B cell (primary cell): ENCODE measurements at regions not wholly inside any gene's neighbourhood (a gene's known extent, or its start where the extent isn't known, plus 50 kb on each side); places are given as distances from the start of the nearest gene placed in this dataset.
"Not testable (repeated sequence)": the region's sequence is repeated elsewhere in the genome, so short reads cannot be mapped to it uniquely, and the experiment has no call there.

Source experiments
- ATAC-seq: fragments of 200-7000 bp; cut with Tn5 transposase; one replicate; pipeline ENCODE4 v1.10.0; 2021; ENCODE audit warnings: low read depth, mild to moderate bottlenecking, moderate number of reproducible peaks, moderate library complexity
- CTCF ChIA-PET: fragments of 350-600 bp; sonication (Branson Sonifier 250); formaldehyde crosslinking; loops from one replicate; lab custom pipeline; 2021; ENCODE audit warnings: antibody characterized with exemption, inconsistent platforms; lab: Charles Lee
- POLR2A ChIA-PET: fragments of 350-600 bp; sonication (Branson Sonifier 250); formaldehyde crosslinking; loops from one replicate; lab custom pipeline; 2021; ENCODE audit warnings: antibody characterized with exemption; lab: Charles Lee
- DNase-seq: peaks from one replicate; pipeline ENCODE4 v3.0.0; 2013
- H2AFZ ChIP-seq: 2 replicates; pipeline ENCODE4 v1.6.1; 2012; ENCODE audit warnings: mild to moderate bottlenecking, low read depth, low read length; ENCODE audit not compliant: insufficient read depth, poor library complexity, severe bottlenecking
- H3K27ac ChIP-seq, 2 donors: 1 replicate in 1 of 2; 2 replicates in 1 of 2; pipeline ENCODE4 v1.5.1; 2012 to 2013; ENCODE audit warnings: low read length in 2 of 2, mild to moderate bottlenecking in 2 of 2, moderate library complexity in 1 of 2
- H3K27me3 ChIP-seq, 4 experiments: fragments of 200-600 bp in 1 of 4; sonication (generic) in 1 of 4; replicated peaks in 1 of 4; 1 replicate in 2 of 4; 2 replicates in 2 of 4; pipeline versions ENCODE4 v1.6.1 to v1.7.0; 2013 to 2016; ENCODE audit warnings: low read length in 3 of 4, mild to moderate bottlenecking in 2 of 4, mixed read lengths in 1 of 4, moderate library complexity in 1 of 4; ENCODE audit not compliant: insufficient read depth in 4 of 4, control insufficient read depth in 3 of 4; ENCODE audit errors: control extremely low read depth in 1 of 4
- H3K36me3 ChIP-seq, 2 experiments: replicated peaks in 1 of 2; 1 replicate in 1 of 2; 2 replicates in 1 of 2; pipeline versions ENCODE4 v1.6.1 to v1.7.1; 2013; ENCODE audit warnings: low read length in 1 of 2; ENCODE audit not compliant: insufficient read depth in 2 of 2, control insufficient read depth in 1 of 2; ENCODE audit errors: control extremely low read depth in 1 of 2, extremely low read depth in 1 of 2
- H3K4me1 ChIP-seq, 2 donors: fragments of 200-600 bp in 1 of 2; sonication (generic) in 1 of 2; 1 replicate in 1 of 2; 2 replicates in 1 of 2; pipeline versions ENCODE4 v1.5.1 to v1.6.1; 2013 to 2017; ENCODE audit warnings: low read length in 2 of 2; ENCODE audit not compliant: control insufficient read depth in 2 of 2, insufficient read depth in 2 of 2
- H3K4me2 ChIP-seq: replicated peaks from 2 replicates; pipeline ENCODE3; 2012; ENCODE audit warnings: mild to moderate bottlenecking, low read depth, low read length; ENCODE audit not compliant: poor library complexity, severe bottlenecking
- H3K4me3 ChIP-seq, 5 experiments: fragments of 200-600 bp in 1 of 5; sonication (generic) in 1 of 5; 1 replicate in 3 of 5; 2 replicates in 2 of 5; pipeline versions ENCODE4 v1.5.1 to v1.7.0; 2011 to 2016; ENCODE audit warnings: low read length in 4 of 5, mild to moderate bottlenecking in 4 of 5, low read depth in 2 of 5, control low read depth in 1 of 5, moderate library complexity in 1 of 5; ENCODE audit not compliant: insufficient read depth in 1 of 5; ENCODE audit errors: control extremely low read depth in 1 of 5, extremely low read depth in 1 of 5
- H3K79me2 ChIP-seq: fragments of 200-600 bp; sonication (generic); one replicate; pipeline ENCODE4 v1.6.0; 2016; ENCODE audit warnings: low read length; ENCODE audit not compliant: control insufficient read depth, insufficient read depth
- H3K9ac ChIP-seq: fragments of 200-600 bp; sonication (generic); 2 replicates; pipeline ENCODE4 v1.6.1; 2017; ENCODE audit warnings: mild to moderate bottlenecking, low read length, moderate library complexity
- H3K9me3 ChIP-seq, 3 donors: one replicate each; pipeline versions ENCODE4 v1.6.1 to v1.7.1; 2013; ENCODE audit warnings: low read length in 2 of 3; ENCODE audit not compliant: control insufficient read depth in 2 of 3, insufficient read depth in 1 of 3; ENCODE audit errors: control extremely low read depth in 1 of 3
- H4K20me1 ChIP-seq: 2 replicates; pipeline ENCODE4 v1.6.0; 2012; ENCODE audit warnings: mild to moderate bottlenecking, low read length; ENCODE audit not compliant: insufficient read depth, control insufficient read depth, poor library complexity, severe bottlenecking
- H3K27ac Mint-ChIP-seq: one replicate; pipeline ENCODE4 v1.8.0; 2021; ENCODE audit warnings: mixed read lengths
- H3K27me3 Mint-ChIP-seq: one replicate; pipeline ENCODE4 v1.8.0; 2021; ENCODE audit warnings: mixed read lengths
- H3K4me1 Mint-ChIP-seq: one replicate; pipeline ENCODE4 v1.8.0; 2021; ENCODE audit warnings: mixed read lengths
- H3K4me3 Mint-ChIP-seq: one replicate; pipeline ENCODE4 v1.8.0; 2021; ENCODE audit warnings: mixed read lengths
- H3K9me3 Mint-ChIP-seq: one replicate; pipeline ENCODE4 v1.8.0; 2022; ENCODE audit warnings: mixed read lengths; ENCODE audit not compliant: insufficient read depth
- EZH2 ChIP-seq: IDR thresholded peaks from 2 replicates; pipeline ENCODE4 v1.6.1; 2012; ENCODE audit warnings: borderline replicate concordance, low read depth, mild to moderate bottlenecking, moderate library complexity, low read length; ENCODE audit not compliant: insufficient read depth, poor library complexity, severe bottlenecking
- WGBS: methylation state at CpG from one replicate; pipeline ENCODE4 v1.1.5; 2013; ENCODE audit warnings: missing lambda C conversion rate; ENCODE audit not compliant: insufficient coverage; 5-methylcytosine and 5-hydroxymethylcytosine counted together
- intact Hi-C: fragments of 100-400 bp; cut with micrococcal nuclease; formaldehyde crosslinking; loops from one replicate; pipeline ENCODE4 v1.10.0; 2022
- TF ChIP-seq, protein P1 (sequence below): fragments of 200-600 bp; IDR thresholded peaks from one replicate; pipeline ENCODE4 v1.8.0; 2022; ENCODE audit warnings: antibody characterized with exemption, mild to moderate bottlenecking

DNA sequence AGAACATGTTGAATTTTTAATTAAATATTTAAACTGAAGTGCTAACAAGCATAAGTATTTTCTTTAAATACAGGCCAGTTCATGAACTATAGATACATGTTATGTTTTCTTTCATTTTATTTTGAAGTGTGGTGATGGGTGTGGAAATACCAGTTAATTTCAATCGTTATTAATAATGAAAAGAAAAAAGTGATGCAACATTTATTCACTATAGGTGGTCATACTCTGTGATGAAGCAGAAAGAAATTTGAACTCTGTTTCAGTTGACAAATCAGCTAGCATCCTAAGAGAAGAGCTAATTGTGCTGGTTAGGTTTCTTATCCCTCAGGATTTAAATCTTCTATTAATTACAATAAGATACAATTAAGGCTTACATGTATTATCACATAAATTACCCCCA lies 795.1 kb upstream of the DDX18 start:
- WGBS, result no CpG with 5 or more reads among the region's 1 CpG
- Mint-ChIP-seq H3K27ac (no peak overlapping the region), H3K4me3 (no peak overlapping the region), H3K9me3 (peaks cover 6% of the 10 kb centered on the region), H3K27me3 (no peaks in the 10 kb centered on the region), H3K4me1 (no peaks in the 10 kb centered on the region)
- no peaks in the 10 kb centered on the region for H4K20me1 ChIP-seq
- no peak overlapping the region for H3K27ac ChIP-seq
- DNase-seq (no peak), ATAC-seq (no peak)
- H3K9me3 ChIP-seq, result no peaks in the 10 kb centered on the region
- intact Hi-C loops, result no loop called here
- no peaks in the 10 kb centered on the region for H3K4me1 ChIP-seq
- H3K4me2 ChIP-seq, result no peak overlapping the region
- TF ChIP-seq, protein P1, sequence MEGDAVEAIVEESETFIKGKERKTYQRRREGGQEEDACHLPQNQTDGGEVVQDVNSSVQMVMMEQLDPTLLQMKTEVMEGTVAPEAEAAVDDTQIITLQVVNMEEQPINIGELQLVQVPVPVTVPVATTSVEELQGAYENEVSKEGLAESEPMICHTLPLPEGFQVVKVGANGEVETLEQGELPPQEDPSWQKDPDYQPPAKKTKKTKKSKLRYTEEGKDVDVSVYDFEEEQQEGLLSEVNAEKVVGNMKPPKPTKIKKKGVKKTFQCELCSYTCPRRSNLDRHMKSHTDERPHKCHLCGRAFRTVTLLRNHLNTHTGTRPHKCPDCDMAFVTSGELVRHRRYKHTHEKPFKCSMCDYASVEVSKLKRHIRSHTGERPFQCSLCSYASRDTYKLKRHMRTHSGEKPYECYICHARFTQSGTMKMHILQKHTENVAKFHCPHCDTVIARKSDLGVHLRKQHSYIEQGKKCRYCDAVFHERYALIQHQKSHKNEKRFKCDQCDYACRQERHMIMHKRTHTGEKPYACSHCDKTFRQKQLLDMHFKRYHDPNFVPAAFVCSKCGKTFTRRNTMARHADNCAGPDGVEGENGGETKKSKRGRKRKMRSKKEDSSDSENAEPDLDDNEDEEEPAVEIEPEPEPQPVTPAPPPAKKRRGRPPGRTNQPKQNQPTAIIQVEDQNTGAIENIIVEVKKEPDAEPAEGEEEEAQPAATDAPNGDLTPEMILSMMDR, result no peak
- no peak for TF ChIP-seq EZH2
- POLR2A ChIA-PET, result no interaction called here
- no peaks in the 10 kb centered on the region for H3K27me3 ChIP-seq
- H3K79me2 ChIP-seq, result no peaks in the 10 kb centered on the region
- no peak overlapping the region for H2AFZ ChIP-seq
- no peak overlapping the region for H3K9ac ChIP-seq
- no peaks in the 10 kb centered on the region for H3K36me3 ChIP-seq
- CTCF ChIA-PET, result no interaction called here
- H3K4me3 ChIP-seq, result no peak overlapping the region

GRCh38 chr2:117027646-117028045 lies 786.8 kb upstream of the DDX18 start:
- Histone ChIP-seq H3K9me3 (peaks cover 0 to 22% (median 2%) of the 10 kb centered on the region in 3 donors), H4K20me1 (no peaks in the 10 kb centered on the region), H3K4me3 (no peak overlapping the region), H2AFZ (no peak overlapping the region), H3K9ac (no peak overlapping the region), H3K27ac (no peak overlapping the region), H3K4me1 (no peaks in the 10 kb centered on the region), H3K36me3 (no peaks in the 10 kb centered on the region), H3K27me3 (no peaks in the 10 kb centered on the region), H3K79me2 (no peaks in the 10 kb centered on the region), H3K4me2 (no peak overlapping the region)
- no peak overlapping the region for H3K4me3 Mint-ChIP-seq
- H3K4me1 Mint-ChIP-seq, result no peaks in the 10 kb centered on the region
- H3K27ac Mint-ChIP-seq, result no peak overlapping the region
- 81% methylated on average over 4 of the region's 6 CpGs for WGBS
- POLR2A ChIA-PET, result no interaction called here
- ATAC-seq (no peak), DNase-seq (no peak)
- intact Hi-C loops, result no loop called here
- no peak for TF ChIP-seq EZH2
- TF ChIP-seq, protein P1, result no peak
- no peaks in the 10 kb centered on the region for H3K9me3 Mint-ChIP-seq
- no peaks in the 10 kb centered on the region for H3K27me3 Mint-ChIP-seq
- CTCF ChIA-PET, result no interaction called here

DNA sequence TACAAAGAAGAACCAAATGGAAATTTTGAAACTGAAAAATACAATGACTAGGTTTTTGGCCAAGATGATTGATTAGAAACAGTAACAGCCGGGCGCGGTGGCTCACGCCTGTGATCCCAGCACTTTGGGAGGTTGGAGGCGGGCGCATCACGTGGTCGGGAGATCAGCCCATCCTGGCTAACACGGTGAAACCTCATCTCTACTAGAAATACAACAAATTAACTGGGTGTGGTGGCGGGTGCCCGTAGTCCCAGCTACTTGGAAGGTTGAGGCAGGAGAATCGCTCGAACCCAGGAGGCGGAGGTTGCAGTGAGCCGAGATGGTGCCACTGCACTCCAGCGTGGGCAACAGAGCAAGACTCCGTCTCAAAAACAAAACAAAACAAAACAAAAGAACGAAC lies 785.8 kb upstream of the DDX18 start:
- POLR2A ChIA-PET, intact Hi-C loops, H3K36me3 ChIP-seq, H3K27ac ChIP-seq, H3K9me3 Mint-ChIP-seq, H3K27ac Mint-ChIP-seq, ATAC-seq, H3K4me1 ChIP-seq, H3K4me3 Mint-ChIP-seq, H3K27me3 Mint-ChIP-seq, H3K79me2 ChIP-seq, H3K9ac ChIP-seq, H3K4me3 ChIP-seq, H3K27me3 ChIP-seq, DNase-seq, H3K4me1 Mint-ChIP-seq, CTCF ChIA-PET, H3K4me2 ChIP-seq, H2AFZ ChIP-seq, H4K20me1 ChIP-seq: not testable (repeated sequence)
- peaks cover 0 to 26% (median 2%) of the 10 kb centered on the region in 3 donors for H3K9me3 ChIP-seq
- WGBS, result 100% methylated on average over 4 of the region's 18 CpGs
